Esophagus squamous epithelium (tissue), 4 donors: ENCODE measurements at regions not wholly inside any gene's neighbourhood (a gene's known extent, or its start where the extent isn't known, plus 50 kb on each side); places are given as distances from the start of the nearest gene placed in this dataset.

Experiments used
- POLR2A ChIP-seq, 4 donors: fragments of 450-650 bp; IDR thresholded peaks; one replicate each; pipeline ENCODE4 v1.6.1; 2017; ENCODE audit warnings: antibody characterized with exemption in 4 of 4, mild to moderate bottlenecking in 4 of 4, moderate library complexity in 3 of 4
- TF ChIP-seq, protein P1 (sequence below), 6 experiments: fragments of 450-650 bp in 4 of 6; fragments of 200-600 bp in 2 of 6; sonication (generic) in 2 of 6; IDR thresholded peaks; one replicate each; pipeline ENCODE4 v1.5.1; 2016 to 2019; ENCODE audit warnings: antibody characterized with exemption in 6 of 6, mild to moderate bottlenecking in 4 of 6, moderate library complexity in 4 of 6

DNA sequence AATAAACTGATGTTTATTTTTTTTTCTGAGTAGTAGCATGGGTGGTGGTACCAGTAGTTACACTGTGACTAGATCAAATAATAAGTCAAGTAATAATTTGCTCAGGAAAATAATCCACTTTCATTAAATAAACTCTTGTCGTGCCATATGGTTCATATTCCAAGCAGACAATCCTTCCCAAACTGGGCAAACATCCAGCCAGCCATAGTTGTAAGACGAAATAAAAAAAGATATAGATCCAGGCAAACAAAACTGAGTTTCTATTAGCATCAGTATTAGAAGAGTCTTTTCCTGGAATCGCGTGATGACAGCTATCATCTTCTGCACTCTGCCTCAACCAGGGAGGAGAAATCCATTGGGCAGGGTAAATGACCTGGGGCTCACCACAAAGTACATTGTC lies 508.4 kb upstream of the GOT2 start:
- TF ChIP-seq, protein P1, sequence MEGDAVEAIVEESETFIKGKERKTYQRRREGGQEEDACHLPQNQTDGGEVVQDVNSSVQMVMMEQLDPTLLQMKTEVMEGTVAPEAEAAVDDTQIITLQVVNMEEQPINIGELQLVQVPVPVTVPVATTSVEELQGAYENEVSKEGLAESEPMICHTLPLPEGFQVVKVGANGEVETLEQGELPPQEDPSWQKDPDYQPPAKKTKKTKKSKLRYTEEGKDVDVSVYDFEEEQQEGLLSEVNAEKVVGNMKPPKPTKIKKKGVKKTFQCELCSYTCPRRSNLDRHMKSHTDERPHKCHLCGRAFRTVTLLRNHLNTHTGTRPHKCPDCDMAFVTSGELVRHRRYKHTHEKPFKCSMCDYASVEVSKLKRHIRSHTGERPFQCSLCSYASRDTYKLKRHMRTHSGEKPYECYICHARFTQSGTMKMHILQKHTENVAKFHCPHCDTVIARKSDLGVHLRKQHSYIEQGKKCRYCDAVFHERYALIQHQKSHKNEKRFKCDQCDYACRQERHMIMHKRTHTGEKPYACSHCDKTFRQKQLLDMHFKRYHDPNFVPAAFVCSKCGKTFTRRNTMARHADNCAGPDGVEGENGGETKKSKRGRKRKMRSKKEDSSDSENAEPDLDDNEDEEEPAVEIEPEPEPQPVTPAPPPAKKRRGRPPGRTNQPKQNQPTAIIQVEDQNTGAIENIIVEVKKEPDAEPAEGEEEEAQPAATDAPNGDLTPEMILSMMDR (IDR thresholded peaks at IDR 0.05), result no peak
- no peak for TF ChIP-seq POLR2A (IDR thresholded peaks at IDR 0.05)
